Neutrophil (primary cell): ENCODE measurements at regions not wholly inside any gene's neighbourhood (a gene's known extent, or its start where the extent isn't known, plus 50 kb on each side); places are given as distances from the start of the nearest gene placed in this dataset.

ENCODE experiments used
- H3K27ac ChIP-seq: fragments of 200-600 bp; sonication (generic); 2 replicates; pipeline ENCODE4 v1.5.1; 2016; ENCODE audit warnings: mild to moderate bottlenecking, moderate library complexity
- H3K27me3 ChIP-seq: fragments of 200-600 bp; sonication (generic); 2 replicates; pipeline ENCODE4 v1.6.0; 2016; ENCODE audit warnings: mild to moderate bottlenecking
- H3K36me3 ChIP-seq: fragments of 200-600 bp; sonication (generic); 2 replicates; pipeline ENCODE4 v1.5.1; 2017
- H3K4me1 ChIP-seq, 2 experiments: fragments of 200-600 bp in 1 of 2; sonication (generic) in 1 of 2; 1 replicate in 1 of 2; 2 replicates in 1 of 2; pipeline versions ENCODE4 v1.5.1 to v1.6.1; 2013 to 2016; ENCODE audit warnings: low read depth in 1 of 2, low read length in 1 of 2, mild to moderate bottlenecking in 1 of 2, moderate library complexity in 1 of 2; ENCODE audit not compliant: control insufficient read depth in 1 of 2, insufficient read depth in 1 of 2
- H3K4me3 ChIP-seq, 2 experiments: fragments of 200-600 bp in 1 of 2; sonication (generic) in 1 of 2; 1 replicate in 1 of 2; 2 replicates in 1 of 2; pipeline ENCODE4 v1.5.1; 2013 to 2016; ENCODE audit warnings: low read depth in 1 of 2, low read length in 1 of 2, mild to moderate bottlenecking in 1 of 2, moderate library complexity in 1 of 2
- H3K9me3 ChIP-seq: fragments of 200-600 bp; sonication (generic); 2 replicates; pipeline ENCODE4 v1.5.1; 2016
- CTCF ChIP-seq: fragments of 200-600 bp; sonication (generic); IDR thresholded peaks from 2 replicates; pipeline ENCODE4 v1.5.1; 2016; ENCODE audit warnings: antibody characterized with exemption

- Histone ChIP-seq H3K9me3 (no peaks in the 10 kb centered on the region), H3K27ac (no peak overlapping the region), H3K4me3 (no peak overlapping the region), H3K4me1 (no peaks in the 10 kb centered on the region), H3K27me3 (peaks cover 13% of the 10 kb centered on the region), H3K36me3 (no peaks in the 10 kb centered on the region)
- no peak for TF ChIP-seq CTCF
Measured at GRCh38 chr1:63112155-63112900, 210.0 kb upstream of the FOXD3 start.

GRCh38 chr1:63115527-63115926, 206.8 kb upstream of the FOXD3 start:
- H3K36me3 ChIP-seq, result no peaks in the 10 kb centered on the region
- H3K4me3 ChIP-seq, result no peak overlapping the region
- no peaks in the 10 kb centered on the region for H3K27me3 ChIP-seq
- H3K9me3 ChIP-seq, result no peaks in the 10 kb centered on the region
- H3K27ac ChIP-seq, result no peak overlapping the region
- H3K4me1 ChIP-seq, result no peaks in the 10 kb centered on the region
- no peak for TF ChIP-seq CTCF

DNA sequence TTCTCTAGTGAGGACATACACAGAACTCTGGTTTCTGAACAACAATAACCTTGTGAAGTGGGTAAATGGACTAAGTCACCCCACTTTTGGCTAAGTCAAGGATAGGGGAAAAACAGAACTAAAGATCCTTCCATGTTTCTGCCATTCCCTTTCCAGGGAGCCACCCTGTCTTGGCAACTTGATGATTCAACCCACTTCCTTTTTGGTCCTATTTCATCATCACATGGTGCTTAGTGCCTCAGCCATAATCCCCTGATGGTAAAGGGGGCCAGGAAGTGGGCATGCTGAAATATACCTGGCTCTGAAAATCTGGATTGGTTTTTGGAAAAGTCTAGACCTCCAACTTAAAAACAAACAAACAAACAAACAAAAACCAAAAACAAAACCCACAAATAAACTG, 206.4 kb upstream of the FOXD3 start:
- Histone ChIP-seq H3K27ac (no peak overlapping the region), H3K27me3 (no peaks in the 10 kb centered on the region), H3K9me3 (no peaks in the 10 kb centered on the region), H3K4me1 (no peaks in the 10 kb centered on the region), H3K36me3 (no peaks in the 10 kb centered on the region), H3K4me3 (no peak overlapping the region)
- no peak for TF ChIP-seq CTCF

DNA sequence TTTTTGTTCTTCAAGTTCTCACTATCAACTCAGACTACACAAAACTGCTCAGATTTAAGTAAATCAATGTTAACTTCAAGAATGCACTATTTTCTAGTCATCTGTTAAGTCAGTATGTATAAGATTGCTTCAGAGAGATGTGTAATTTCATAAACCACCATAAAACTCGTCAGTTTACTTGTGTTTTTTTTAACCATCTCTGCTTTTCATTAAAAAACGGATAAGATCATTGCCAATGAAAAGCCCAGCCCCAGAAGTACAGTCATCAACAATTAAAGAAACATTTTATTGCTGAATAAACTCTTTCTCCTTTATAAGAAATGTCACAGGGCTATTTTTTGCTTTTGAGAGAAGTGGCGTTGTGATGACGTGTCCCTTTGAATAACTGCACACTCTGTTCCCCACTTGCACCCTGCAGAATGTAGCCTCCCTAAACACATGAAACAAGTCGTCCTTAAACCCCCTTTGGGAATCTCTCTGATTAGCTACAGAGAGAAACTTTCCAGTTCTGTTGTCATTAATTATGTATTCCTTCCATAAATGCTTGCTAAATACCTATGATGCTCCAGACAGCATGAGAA, 202.7 kb upstream of the FOXD3 start:
- H3K4me3 ChIP-seq, result no peak overlapping the region
- H3K36me3 ChIP-seq, result no peaks in the 10 kb centered on the region
- H3K4me1 ChIP-seq, result no peaks in the 10 kb centered on the region
- H3K27me3 ChIP-seq, result peaks cover 15% of the 10 kb centered on the region
- TF ChIP-seq CTCF, result no peak
- H3K9me3 ChIP-seq, result no peaks in the 10 kb centered on the region
- H3K27ac ChIP-seq, result no peak overlapping the region

GRCh38 chr1:63122079-63122478, 200.3 kb upstream of the FOXD3 start:
- no peaks in the 10 kb centered on the region for H3K4me1 ChIP-seq
- H3K4me3 ChIP-seq, result no peak overlapping the region
- no peaks in the 10 kb centered on the region for H3K36me3 ChIP-seq
- no peak overlapping the region for H3K27ac ChIP-seq
- H3K9me3 ChIP-seq, result no peaks in the 10 kb centered on the region
- peaks cover 20% of the 10 kb centered on the region for H3K27me3 ChIP-seq
- TF ChIP-seq CTCF, result no peak
